ENCODE measurements at regions not wholly inside any gene's neighbourhood (a gene's known extent, or its start where the extent isn't known, plus 50 kb on each side); places are given as distances from the start of the nearest gene placed in this dataset.

DNA sequence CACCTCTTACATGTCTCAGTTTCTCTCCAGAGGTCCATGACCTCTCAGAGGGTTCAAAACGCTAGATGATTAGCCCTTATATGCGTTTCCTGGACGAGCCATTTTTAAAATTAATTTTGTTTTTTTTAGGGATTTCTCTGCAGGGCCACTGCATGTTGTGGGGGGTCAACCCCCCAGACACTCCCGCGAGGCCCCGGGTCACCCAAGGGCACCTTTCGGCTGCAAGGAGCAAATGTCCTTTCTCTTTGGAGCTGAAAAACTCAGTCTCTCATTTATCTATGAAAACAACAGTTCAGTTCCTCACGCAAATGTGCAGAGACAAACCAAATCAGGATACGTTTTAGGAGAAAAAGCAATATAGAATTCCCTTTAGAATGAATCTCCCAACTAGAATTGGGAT lies 944.3 kb upstream of the SEMA6D start:
- ATAC-seq, result no peak
- POLR2A ChIA-PET, result no interaction called here
- Histone ChIP-seq H3K9ac (ENCODE audit: control insufficient read depth, insufficient read depth, low read length) (no peak overlapping the region), H3K27me3 (replicated peaks in 1 of 2; ENCODE audit: control insufficient read depth in 2 of 2, insufficient read depth in 2 of 2, low read length in 1 of 2) (no peaks in the 10 kb centered on the region), H3K9me3 (replicated peaks; ENCODE audit: control insufficient read depth, insufficient read depth, low read length) (no peaks in the 10 kb centered on the region; the same call in 2 of the 3 replicates), H3K4me1 (ENCODE audit: control insufficient read depth, insufficient read depth, low read length) (no peaks in the 10 kb centered on the region), H2AFZ (ENCODE audit: control insufficient read depth, low read depth, low read length) (no peak overlapping the region), H3K4me3 (no peak overlapping the region), H3K4me2 (ENCODE audit: control insufficient read depth, insufficient read depth) (no peak overlapping the region), H4K20me1 (ENCODE audit: control insufficient read depth, insufficient read depth) (no peaks in the 10 kb centered on the region), H3K36me3 (ENCODE audit: control insufficient read depth in 2 of 2, insufficient read depth in 2 of 2, low read length in 1 of 2) (no peaks in the 10 kb centered on the region), H3K79me2 (ENCODE audit: control insufficient read depth, insufficient read depth, low read length) (no peaks in the 10 kb centered on the region), H3K27ac (ENCODE audit: control insufficient read depth, insufficient read depth) (no peak overlapping the region)
- intact Hi-C loops (cut with micrococcal nuclease; ENCODE audit: unreplicated experiment) (no loop called here), in situ Hi-C loops (cut with MboI) (no loop called here)
- SMC1A ChIA-PET (ENCODE audit: uncharacterized antibody, unreplicated experiment), result interaction anchor here (0.7 to 1.1 kb wide), 2 partner anchors 11 to 32 kb away, joined by 3 read pairs; no protein-coding TSS in a partner anchor
- DNase-seq (ENCODE audit: low read depth, low spot score), result no peak
- CTCF ChIA-PET, result no interaction called here
- 56% methylated on average over 9 of the region's 9 CpGs for WGBS (ENCODE audit: insufficient coverage, insufficient replicate concordance, low lambda C conversion rate, missing lambda C conversion rate)
- no TSS peak for BruUV-seq (replicated peaks)
- TF ChIP-seq TARDBP (IDR thresholded peaks at IDR 0.05; ENCODE audit: borderline replicate concordance) (no peak), HDGF (IDR thresholded peaks at IDR 0.05) (no peak), IKZF1 (conservative IDR thresholded peaks at IDR 0.05) (no peak), NR2C2 (IDR thresholded peaks at IDR 0.05; ENCODE audit: borderline replicate concordance, control insufficient read depth, insufficient read length, low read depth) (no peak), KLF5 (IDR thresholded peaks at IDR 0.05; ENCODE audit: partially characterized antibody) (no peak), MLLT1 (IDR thresholded peaks at IDR 0.05) (no peak), HCFC1 (IDR thresholded peaks at IDR 0.05; ENCODE audit: low read length) (no peak), JUND (IDR thresholded peaks at IDR 0.05; ENCODE audit: low read depth, low read length) (no peak), CREB1 (IDR thresholded peaks at IDR 0.05; ENCODE audit: low read depth) (no peak)
- TF ChIP-seq, protein P1, sequence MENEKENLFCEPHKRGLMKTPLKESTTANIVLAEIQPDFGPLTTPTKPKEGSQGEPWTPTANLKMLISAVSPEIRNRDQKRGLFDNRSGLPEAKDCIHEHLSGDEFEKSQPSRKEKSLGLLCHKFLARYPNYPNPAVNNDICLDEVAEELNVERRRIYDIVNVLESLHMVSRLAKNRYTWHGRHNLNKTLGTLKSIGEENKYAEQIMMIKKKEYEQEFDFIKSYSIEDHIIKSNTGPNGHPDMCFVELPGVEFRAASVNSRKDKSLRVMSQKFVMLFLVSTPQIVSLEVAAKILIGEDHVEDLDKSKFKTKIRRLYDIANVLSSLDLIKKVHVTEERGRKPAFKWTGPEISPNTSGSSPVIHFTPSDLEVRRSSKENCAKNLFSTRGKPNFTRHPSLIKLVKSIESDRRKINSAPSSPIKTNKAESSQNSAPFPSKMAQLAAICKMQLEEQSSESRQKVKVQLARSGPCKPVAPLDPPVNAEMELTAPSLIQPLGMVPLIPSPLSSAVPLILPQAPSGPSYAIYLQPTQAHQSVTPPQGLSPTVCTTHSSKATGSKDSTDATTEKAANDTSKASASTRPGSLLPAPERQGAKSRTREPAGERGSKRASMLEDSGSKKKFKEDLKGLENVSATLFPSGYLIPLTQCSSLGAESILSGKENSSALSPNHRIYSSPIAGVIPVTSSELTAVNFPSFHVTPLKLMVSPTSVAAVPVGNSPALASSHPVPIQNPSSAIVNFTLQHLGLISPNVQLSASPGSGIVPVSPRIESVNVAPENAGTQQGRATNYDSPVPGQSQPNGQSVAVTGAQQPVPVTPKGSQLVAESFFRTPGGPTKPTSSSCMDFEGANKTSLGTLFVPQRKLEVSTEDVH (IDR thresholded peaks at IDR 0.05; ENCODE audit: low read depth, partially characterized antibody), result no peak
- TF ChIP-seq, protein P2, sequence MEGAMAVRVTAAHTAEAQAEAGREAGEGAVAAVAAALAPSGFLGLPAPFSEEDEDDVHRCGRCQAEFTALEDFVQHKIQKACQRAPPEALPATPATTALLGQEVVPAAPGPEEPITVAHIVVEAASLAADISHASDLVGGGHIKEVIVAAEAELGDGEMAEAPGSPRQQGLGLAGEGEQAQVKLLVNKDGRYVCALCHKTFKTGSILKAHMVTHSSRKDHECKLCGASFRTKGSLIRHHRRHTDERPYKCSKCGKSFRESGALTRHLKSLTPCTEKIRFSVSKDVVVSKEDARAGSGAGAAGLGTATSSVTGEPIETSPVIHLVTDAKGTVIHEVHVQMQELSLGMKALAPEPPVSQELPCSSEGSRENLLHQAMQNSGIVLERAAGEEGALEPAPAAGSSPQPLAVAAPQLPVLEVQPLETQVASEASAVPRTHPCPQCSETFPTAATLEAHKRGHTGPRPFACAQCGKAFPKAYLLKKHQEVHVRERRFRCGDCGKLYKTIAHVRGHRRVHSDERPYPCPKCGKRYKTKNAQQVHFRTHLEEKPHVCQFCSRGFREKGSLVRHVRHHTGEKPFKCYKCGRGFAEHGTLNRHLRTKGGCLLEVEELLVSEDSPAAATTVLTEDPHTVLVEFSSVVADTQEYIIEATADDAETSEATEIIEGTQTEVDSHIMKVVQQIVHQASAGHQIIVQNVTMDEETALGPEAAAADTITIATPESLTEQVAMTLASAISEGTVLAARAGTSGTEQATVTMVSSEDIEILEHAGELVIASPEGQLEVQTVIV (IDR thresholded peaks at IDR 0.05; ENCODE audit: borderline replicate concordance, partially characterized antibody), result no peak
- no peak for FAIRE-seq
- RAD21 ChIA-PET (ENCODE audit: unreplicated experiment), result no interaction called here

Measured in GM12878 (cell line).